Activated naive CD8-positive, alpha-beta T cell treated with anti-CD3 and anti-CD28 coated beads for 36 hours (primary cell): ENCODE measurements at regions not wholly inside any gene's neighbourhood (a gene's known extent, or its start where the extent isn't known, plus 50 kb on each side); places are given as distances from the start of the nearest gene placed in this dataset.
"Not testable (repeated sequence)": the region's sequence is repeated elsewhere in the genome, so short reads cannot be mapped to it uniquely, and the experiment has no call there.

ENCODE experiments used
- DNase-seq: peaks from one replicate; pipeline ENCODE4 v3.0.0; 2021
- H3K27ac Mint-ChIP-seq: one replicate; pipeline ENCODE4 v1.8.0; 2022; ENCODE audit warnings: mild to moderate bottlenecking, moderate library complexity, mixed read lengths
- H3K27me3 Mint-ChIP-seq: one replicate; pipeline ENCODE4 v1.8.0; 2022; ENCODE audit warnings: mild to moderate bottlenecking, mixed read lengths
- H3K36me3 Mint-ChIP-seq: one replicate; pipeline ENCODE4 v1.8.0; 2021; ENCODE audit warnings: mild to moderate bottlenecking, mixed read lengths
- H3K4me1 Mint-ChIP-seq: one replicate; pipeline ENCODE4 v1.8.0; 2021; ENCODE audit warnings: mixed read lengths
- H3K4me3 Mint-ChIP-seq: one replicate; pipeline ENCODE4 v1.8.0; 2022; ENCODE audit warnings: mild to moderate bottlenecking, moderate library complexity, mixed read lengths
- H3K9me3 Mint-ChIP-seq: one replicate; pipeline ENCODE4 v1.8.0; 2022; ENCODE audit warnings: mixed read lengths

DNA sequence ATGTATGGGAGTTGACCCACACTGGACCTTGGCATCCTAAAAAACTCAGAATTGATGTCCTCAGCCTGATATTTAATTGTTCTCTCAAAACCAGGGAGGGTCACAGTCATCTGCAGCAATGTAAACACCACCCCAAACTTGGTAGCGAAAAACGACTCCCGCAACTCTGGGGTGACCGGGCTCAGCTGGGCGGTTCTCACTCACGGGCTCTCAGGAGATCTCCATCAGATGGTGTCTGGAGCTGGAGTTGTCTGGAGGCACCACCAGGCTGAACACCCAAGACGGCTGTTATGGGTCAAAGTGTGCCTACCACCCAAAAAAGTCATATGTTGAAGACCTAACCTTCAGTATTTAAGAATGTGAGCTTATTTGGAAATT lies 50.9 kb upstream of the NXT1 start:
- no peak for DNase-seq
- no peaks in the 10 kb centered on the region for H3K4me1 Mint-ChIP-seq
- H3K27ac Mint-ChIP-seq = no peak overlapping the region
- H3K36me3 Mint-ChIP-seq = no peaks in the 10 kb centered on the region
- no peaks in the 10 kb centered on the region for H3K27me3 Mint-ChIP-seq
- H3K4me3 Mint-ChIP-seq = no peak overlapping the region
- no peaks in the 10 kb centered on the region for H3K9me3 Mint-ChIP-seq

DNA sequence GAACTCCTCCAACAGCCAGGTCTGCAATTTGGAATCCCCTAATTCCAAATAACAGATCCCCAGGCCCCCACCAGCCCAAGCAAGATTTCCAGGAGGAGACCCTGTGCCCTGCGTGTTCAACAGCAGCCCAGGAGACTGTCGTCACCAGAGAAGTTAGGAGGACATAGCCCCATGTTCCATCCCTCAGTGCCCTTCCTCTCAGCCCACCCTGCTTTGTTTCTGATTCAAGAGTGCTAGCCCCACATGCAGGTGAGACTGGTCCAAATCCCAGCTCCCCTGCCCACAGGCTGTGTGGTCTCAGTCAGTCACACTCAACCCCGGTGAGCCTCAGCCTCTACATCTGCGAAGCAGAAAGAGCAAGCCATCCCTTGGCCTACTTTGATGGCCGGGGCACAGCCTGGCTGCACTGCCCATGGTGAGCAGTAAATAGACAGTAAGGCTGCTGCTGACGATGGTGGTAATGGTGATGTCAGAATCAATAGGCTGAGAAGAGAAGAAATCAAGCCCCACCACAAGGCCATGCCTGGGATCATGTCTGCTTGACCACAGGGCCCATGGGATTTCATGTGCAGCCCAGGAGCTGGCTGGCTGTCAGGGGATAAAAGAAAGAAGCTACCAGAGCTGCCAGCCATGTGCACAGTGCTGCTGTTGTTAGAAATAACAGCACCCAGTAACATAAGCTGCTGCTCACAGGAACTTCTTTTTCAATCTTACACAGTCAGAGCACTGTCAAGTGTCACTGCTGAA lies 51.5 kb upstream of the NXT1 start:
- H3K4me1 Mint-ChIP-seq = no peaks in the 10 kb centered on the region
- H3K4me3 Mint-ChIP-seq = no peak overlapping the region
- H3K36me3 Mint-ChIP-seq = no peaks in the 10 kb centered on the region
- no peaks in the 10 kb centered on the region for H3K9me3 Mint-ChIP-seq
- H3K27me3 Mint-ChIP-seq = no peaks in the 10 kb centered on the region
- no peak overlapping the region for H3K27ac Mint-ChIP-seq
- DNase-seq = no peak

DNA sequence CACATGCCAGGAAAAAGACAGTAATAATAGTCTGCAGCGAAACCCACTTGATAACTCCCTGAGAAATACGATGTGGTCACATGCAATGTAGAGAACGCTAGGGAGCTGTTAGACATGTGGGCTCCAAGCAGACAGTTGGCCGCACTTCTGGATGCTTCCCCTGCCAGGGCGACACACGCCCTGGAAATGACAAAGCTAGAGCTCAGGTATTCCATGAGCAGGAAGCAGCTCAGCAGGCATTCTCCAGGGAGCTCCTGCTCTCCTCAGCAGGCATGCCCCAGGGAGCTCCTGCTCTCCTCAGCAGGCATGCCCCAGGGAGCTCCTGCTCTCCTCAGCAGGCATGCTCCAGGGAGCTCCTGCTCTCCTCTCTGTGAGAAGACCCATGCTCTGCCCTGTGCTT lies 52.4 kb upstream of the NXT1 start:
- no peaks in the 10 kb centered on the region for H3K9me3 Mint-ChIP-seq
- no peaks in the 10 kb centered on the region for H3K36me3 Mint-ChIP-seq
- H3K4me3 Mint-ChIP-seq = no peak overlapping the region
- no peaks in the 10 kb centered on the region for H3K4me1 Mint-ChIP-seq
- no peak for DNase-seq
- H3K27me3 Mint-ChIP-seq = no peaks in the 10 kb centered on the region
- H3K27ac Mint-ChIP-seq = no peak overlapping the region

DNA sequence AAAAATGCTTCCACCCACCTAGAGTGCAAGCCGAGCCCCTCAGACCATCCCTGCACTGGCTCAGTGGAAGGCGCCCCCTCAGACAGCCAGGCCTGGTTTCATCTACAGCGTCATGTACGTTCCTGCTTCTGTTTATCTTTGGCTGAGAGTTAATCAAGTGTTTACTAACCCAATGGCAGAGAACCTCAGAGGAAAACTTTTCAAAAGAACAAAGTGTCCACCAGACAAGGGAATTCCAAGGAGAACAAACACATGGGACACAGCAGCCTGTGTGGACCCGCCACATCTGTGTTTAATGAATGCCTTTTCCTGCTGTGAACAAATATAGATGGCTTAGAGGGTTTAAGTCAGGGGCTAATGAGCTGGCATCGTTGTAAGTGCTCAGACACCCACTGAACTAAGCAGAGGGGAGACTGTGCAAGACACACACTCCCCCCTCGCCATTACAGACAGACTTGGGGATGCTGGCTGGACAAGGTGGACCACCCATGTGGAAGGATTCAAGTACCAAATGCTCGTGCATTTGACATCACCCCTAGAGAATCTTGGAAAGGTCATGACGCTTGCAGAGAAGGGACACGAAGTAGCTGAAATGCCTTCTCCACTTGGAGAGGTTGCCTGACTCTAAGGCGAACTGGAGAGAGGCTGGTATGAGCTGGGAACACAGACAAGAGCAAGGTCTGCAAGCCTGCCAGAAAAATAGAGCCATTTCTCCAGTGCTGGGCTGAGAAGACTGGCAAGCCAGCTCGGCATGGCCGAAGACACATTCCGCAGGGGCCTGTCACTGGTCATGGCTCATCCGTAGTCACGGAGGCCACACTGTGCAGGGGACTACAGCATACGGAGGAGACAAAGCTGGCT lies 53.5 kb upstream of the NXT1 start:
- H3K27ac Mint-ChIP-seq = no peak overlapping the region
- DNase-seq = no peak
- no peaks in the 10 kb centered on the region for H3K4me1 Mint-ChIP-seq
- H3K9me3 Mint-ChIP-seq = no peaks in the 10 kb centered on the region
- no peaks in the 10 kb centered on the region for H3K27me3 Mint-ChIP-seq
- H3K4me3 Mint-ChIP-seq = no peak overlapping the region
- no peaks in the 10 kb centered on the region for H3K36me3 Mint-ChIP-seq

GRCh38 chr20:23295934-23296333 lies 54.7 kb upstream of the NXT1 start:
- Mint-ChIP-seq H3K9me3 (no peaks in the 10 kb centered on the region), H3K27ac (no peak overlapping the region), H3K4me1 (no peaks in the 10 kb centered on the region), H3K4me3 (no peak overlapping the region), H3K27me3 (no peaks in the 10 kb centered on the region), H3K36me3 (no peaks in the 10 kb centered on the region)
- DNase-seq = no peak

DNA sequence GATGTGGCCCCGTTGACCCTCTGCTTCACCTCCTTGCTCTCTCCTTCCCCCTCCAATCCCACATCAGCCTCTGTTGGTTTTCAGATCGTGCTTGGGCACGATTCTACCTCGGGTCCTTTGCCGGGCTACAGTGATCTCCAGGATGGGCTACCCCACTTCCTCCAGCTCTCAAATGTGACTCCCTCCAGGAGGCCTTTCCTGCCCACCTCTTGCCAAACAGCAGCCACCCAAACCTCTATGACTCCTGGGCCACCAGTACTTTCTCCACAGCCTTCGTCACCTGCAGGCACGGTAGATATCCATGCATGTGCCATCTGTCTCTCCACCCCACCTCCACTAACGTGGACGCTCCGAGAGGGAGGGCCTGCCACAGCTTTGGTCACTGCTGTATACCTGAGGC lies 55.9 kb upstream of the NXT1 start:
- H3K4me1 Mint-ChIP-seq = no peaks in the 10 kb centered on the region
- no peak overlapping the region for H3K4me3 Mint-ChIP-seq
- H3K27me3 Mint-ChIP-seq = no peaks in the 10 kb centered on the region
- no peak overlapping the region for H3K27ac Mint-ChIP-seq
- H3K9me3 Mint-ChIP-seq = no peaks in the 10 kb centered on the region
- DNase-seq = no peak
- no peaks in the 10 kb centered on the region for H3K36me3 Mint-ChIP-seq

DNA sequence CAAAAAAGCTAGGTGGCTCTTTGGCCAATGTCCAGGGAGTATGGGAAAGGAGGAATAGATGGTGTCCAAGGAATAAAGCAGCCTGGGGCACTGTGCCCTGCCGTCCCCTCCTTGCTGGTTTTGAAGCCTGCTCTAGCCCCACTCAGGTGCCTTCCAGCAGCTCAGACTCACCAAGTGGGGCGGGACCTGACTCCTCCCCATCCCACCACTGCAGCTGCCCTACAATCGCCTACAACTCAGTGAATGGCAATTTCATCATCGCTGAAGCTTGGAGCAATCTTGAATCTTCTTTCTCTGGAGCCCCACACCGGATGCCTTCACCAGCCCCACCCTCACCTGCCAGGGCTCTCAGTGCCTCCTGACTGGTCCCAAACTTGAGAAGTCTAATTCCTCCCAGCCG lies 56.4 kb upstream of the NXT1 start:
- Mint-ChIP-seq H3K27ac (no peak overlapping the region), H3K36me3 (no peaks in the 10 kb centered on the region), H3K9me3 (no peaks in the 10 kb centered on the region), H3K4me1 (no peaks in the 10 kb centered on the region), H3K4me3 (no peak overlapping the region), H3K27me3 (no peaks in the 10 kb centered on the region)
- no peak for DNase-seq

- no peaks in the 10 kb centered on the region for H3K27me3 Mint-ChIP-seq
These were observed 56.9 kb upstream of the NXT1 start for GRCh38 chr20:23293689-23294088.

DNA sequence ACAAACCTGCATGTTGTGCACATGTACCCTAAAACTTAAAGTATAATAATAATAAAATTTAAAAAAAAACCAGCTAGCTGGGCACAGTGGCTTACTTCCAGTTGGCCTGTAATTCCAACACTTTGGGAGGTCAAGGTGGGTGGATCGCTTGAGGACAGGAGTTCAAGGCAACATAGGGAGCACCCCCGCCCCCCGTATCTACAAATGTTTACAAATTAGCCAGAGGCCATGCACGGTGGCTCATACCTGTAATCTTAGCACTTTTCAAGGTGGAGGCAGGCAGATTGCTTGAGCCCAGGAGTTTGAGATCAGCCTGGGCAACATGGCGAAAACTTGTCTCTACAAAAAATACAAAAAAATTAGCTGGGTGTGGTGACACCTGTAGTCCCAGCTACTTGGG lies 58.3 kb upstream of the NXT1 start:
- H3K4me3 Mint-ChIP-seq, H3K9me3 Mint-ChIP-seq, H3K4me1 Mint-ChIP-seq, H3K36me3 Mint-ChIP-seq, H3K27ac Mint-ChIP-seq, DNase-seq, H3K27me3 Mint-ChIP-seq: not testable (repeated sequence)

More at GRCh38 chr20:23293689-23294088, 56.9 kb upstream of the NXT1 start:
- Mint-ChIP-seq H3K4me1 (no peaks in the 10 kb centered on the region), H3K36me3 (no peaks in the 10 kb centered on the region), H3K27ac (no peak overlapping the region), H3K9me3 (no peaks in the 10 kb centered on the region), H3K4me3 (no peak overlapping the region)
- DNase-seq = no peak

DNA sequence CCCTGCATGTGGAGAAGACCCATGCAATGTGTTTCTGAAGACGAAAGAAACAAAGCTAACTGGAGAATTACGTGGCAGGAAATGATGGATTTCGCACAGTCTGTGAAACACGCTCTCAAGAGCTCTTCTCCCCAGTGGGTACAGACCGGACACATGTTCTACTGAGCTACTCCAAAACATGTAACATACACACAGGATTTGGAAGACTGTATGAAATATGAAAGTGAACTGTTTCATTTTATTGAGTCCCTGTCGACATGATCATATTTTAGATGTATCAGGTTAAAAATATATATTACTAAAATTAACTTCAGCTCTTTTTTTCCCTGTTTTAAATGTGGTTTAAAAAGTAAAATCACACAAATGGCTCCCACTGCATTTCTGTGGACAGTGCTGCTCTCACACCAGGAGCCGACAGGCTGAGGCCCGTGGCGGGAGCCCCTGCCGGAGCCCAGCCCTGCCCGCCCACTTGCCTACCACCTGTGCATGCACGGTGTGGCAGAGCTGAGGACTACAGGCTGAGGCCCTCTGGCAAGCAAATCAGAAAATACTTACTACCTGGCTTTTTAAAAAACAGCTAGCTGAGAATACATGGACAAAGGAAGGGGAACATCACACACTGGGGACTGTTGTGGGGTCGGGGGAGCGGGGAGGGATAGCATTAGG lies 58.9 kb upstream of the NXT1 start:
- Mint-ChIP-seq H3K36me3 (no peaks in the 10 kb centered on the region), H3K4me1 (no peaks in the 10 kb centered on the region), H3K9me3 (no peaks in the 10 kb centered on the region), H3K27ac (no peak overlapping the region), H3K27me3 (no peaks in the 10 kb centered on the region), H3K4me3 (no peak overlapping the region)
- DNase-seq = no peak

DNA sequence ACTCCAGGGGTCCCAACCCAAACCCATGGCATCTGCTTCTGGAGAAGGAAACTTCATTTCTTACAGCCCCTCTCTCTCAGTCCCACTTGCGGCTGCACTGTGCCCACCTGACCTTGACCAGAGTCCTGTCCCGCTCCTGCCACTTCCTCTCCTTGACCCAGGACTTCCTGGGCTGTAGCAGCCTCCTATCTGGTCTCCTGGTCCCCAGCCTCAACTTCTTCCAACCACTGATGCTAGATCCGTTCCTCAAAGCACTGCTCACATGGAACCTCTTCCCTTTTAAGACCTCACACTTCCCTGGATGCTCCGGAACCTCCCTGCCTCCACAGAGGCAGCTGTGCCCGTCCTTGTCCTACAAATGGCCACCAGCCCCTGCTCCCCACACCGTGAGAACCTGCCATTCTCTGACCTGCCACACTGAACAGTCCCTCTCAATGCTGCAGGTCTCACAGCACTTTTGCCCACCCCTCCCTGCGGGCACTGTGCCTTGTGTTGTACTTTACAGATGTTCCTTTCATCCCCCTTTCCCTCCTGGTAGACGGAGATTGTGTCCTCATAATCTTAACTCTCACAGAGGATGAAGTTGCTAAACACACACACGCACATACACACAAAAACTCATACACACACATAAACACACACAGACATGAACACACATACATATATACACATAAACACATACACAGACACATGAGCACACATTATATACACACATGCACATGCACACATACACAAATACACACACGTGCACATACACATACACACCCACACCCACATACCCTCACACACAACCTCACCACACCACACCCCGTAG lies 59.6 kb upstream of the NXT1 start:
- no peaks in the 10 kb centered on the region for H3K9me3 Mint-ChIP-seq
- no peak overlapping the region for H3K27ac Mint-ChIP-seq
- no peaks in the 10 kb centered on the region for H3K36me3 Mint-ChIP-seq
- no peaks in the 10 kb centered on the region for H3K27me3 Mint-ChIP-seq
- H3K4me3 Mint-ChIP-seq = no peak overlapping the region
- no peaks in the 10 kb centered on the region for H3K4me1 Mint-ChIP-seq
- no peak for DNase-seq

- Mint-ChIP-seq H3K27ac (no peak overlapping the region), H3K4me3 (no peak overlapping the region), H3K4me1 (no peaks in the 10 kb centered on the region), H3K9me3 (no peaks in the 10 kb centered on the region), H3K36me3 (no peaks in the 10 kb centered on the region), H3K27me3 (no peaks in the 10 kb centered on the region)
- no peak for DNase-seq
These were observed 60.7 kb upstream of the NXT1 start for GRCh38 chr20:23289724-23290395.

- Mint-ChIP-seq H3K27ac (no peak overlapping the region), H3K4me3 (no peak overlapping the region), H3K27me3 (no peaks in the 10 kb centered on the region), H3K9me3 (no peaks in the 10 kb centered on the region), H3K36me3 (no peaks in the 10 kb centered on the region), H3K4me1 (no peaks in the 10 kb centered on the region)
- DNase-seq = no peak
These were observed 61.3 kb upstream of the NXT1 start for GRCh38 chr20:23289249-23289648.

DNA sequence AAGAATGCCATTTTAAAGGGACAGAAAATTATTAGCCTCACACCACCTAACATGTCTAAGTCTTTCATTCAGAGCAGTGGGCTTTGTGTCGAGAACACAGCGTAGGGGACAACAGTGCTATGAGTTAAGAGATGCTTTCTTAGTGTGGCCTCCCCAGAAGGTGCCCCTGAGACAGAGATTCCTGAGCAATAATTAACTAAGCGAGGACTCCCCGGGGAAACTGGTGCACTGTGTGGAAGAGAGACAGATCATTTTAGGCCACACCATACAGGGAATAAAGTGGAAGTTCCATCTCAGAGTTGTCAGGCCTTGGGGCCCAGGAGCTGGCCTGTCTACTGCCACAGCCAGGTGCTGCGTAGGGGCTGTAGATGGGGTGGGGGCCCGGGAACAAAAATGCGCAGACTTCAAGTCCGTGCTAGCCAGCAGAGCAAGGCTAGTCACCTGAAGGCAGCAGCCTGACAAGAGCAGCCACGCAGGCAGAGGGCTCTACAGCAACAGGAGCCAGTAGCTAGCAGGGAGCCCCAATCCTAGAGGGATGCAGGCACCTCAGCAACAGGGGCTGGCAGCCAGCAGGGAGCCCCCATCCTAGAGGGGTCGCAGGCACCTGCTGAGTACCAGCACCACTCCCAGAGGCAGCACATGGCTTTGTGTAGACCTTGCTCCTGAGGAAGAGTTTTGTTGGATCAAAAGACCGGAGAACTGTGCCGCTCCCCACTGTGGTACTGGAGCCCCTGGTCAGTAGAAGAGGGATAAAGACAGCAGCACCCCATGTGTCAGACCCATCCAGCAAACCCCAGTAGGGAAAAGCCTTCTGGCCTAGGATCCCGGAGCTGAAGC lies 63.0 kb upstream of the NXT1 start:
- Mint-ChIP-seq H3K27ac (no peak overlapping the region), H3K4me1 (no peaks in the 10 kb centered on the region), H3K4me3 (no peak overlapping the region), H3K36me3 (no peaks in the 10 kb centered on the region), H3K9me3 (no peaks in the 10 kb centered on the region), H3K27me3 (peaks cover 5% of the 10 kb centered on the region)
- DNase-seq = no peak
